HCT116 (cell line): ENCODE measurements at regions not wholly inside any gene's neighbourhood (a gene's known extent, or its start where the extent isn't known, plus 50 kb on each side); places are given as distances from the start of the nearest gene placed in this dataset.
A peak's percentile ranks its signal among the peaks of the same experiment; 100 is the strongest.

Source experiments
- ATAC-seq: fragments of 200-7000 bp; cut with Tn5 transposase; 2 replicates; pipeline ENCODE4 v1.9.1; 2020; ENCODE audit warnings: mild to moderate bottlenecking, moderate library complexity
- BruUV-seq: library from RNA; stranded (reverse); fragments of 400-500 nt; replicated peaks from 2 replicates; lab custom pipeline; 2021; lab: Mats Ljungman, UMichigan
- CTCF ChIA-PET: fragments of 300-600 bp; sonication (Branson Sonifier 250); formaldehyde crosslinking; loops from one replicate; lab custom pipeline; 2021; ENCODE audit warnings: antibody characterized with exemption; lab: Charles Lee
- POLR2A ChIA-PET: fragments of 300-600, 350-600 bp; sonication (Branson Sonifier 250); formaldehyde crosslinking; loops from one replicate; lab custom pipeline; 2021; ENCODE audit warnings: antibody characterized with exemption; lab: Charles Lee
- RAD21 ChIA-PET, 2 experiments: fragments of 300-600 bp; sonication (Branson Sonifier 250); formaldehyde crosslinking; loops; one replicate each; lab custom pipeline; 2023; ENCODE audit warnings: low total read pairs in 2 of 2; ENCODE audit not compliant: uncharacterized antibody in 2 of 2, unreplicated experiment in 2 of 2, low non-redundant PET in 1 of 2; lab: Charles Lee
- DNase-seq: peaks from one replicate; pipeline ENCODE4 v3.0.0-alpha.2; 2010; ENCODE audit warnings: low read depth, low spot score
- H2AFZ ChIP-seq: fragments of 200-600 bp; shearing (Covaris generic), sonication (generic); 2 replicates; pipeline ENCODE4 v1.6.1; 2017; ENCODE audit warnings: low read depth, mixed run types, mixed read lengths, antibody characterized with exemption, low read length; ENCODE audit not compliant: poor library complexity, severe bottlenecking
- H3K27ac ChIP-seq: 2 replicates; pipeline ENCODE4 v1.5.1; 2012; ENCODE audit warnings: low read depth, low read length
- H3K27me3 ChIP-seq: fragments of 200-600 bp; sonication (generic); 2 replicates; pipeline ENCODE4 v1.6.1; 2016; ENCODE audit warnings: mixed run types, low read length, mixed read lengths; ENCODE audit not compliant: insufficient read depth
- H3K36me3 ChIP-seq, 2 experiments: fragments of 200-500 bp in 1 of 2; fragments of 200-600 bp in 1 of 2; sonication (Bioruptor generic) in 1 of 2; sonication (generic) in 1 of 2; 2 replicates each; pipeline versions ENCODE4 v1.5.1 to v1.6.1; 2014 to 2016; ENCODE audit warnings: low read length in 2 of 2, inconsistent platforms in 1 of 2, mixed read lengths in 1 of 2, mixed run types in 1 of 2; ENCODE audit not compliant: insufficient read depth in 2 of 2, control insufficient read depth in 1 of 2
- H3K4me1 ChIP-seq, 2 experiments: fragments of 200-600 bp in 1 of 2; sonication (generic) in 1 of 2; 2 replicates each; pipeline versions ENCODE4 v1.5.1 to v1.6.1; 2012 to 2017; ENCODE audit warnings: low read length in 2 of 2, inconsistent platforms in 1 of 2, mild to moderate bottlenecking in 1 of 2, mixed read lengths in 1 of 2, mixed run types in 1 of 2, moderate library complexity in 1 of 2; ENCODE audit not compliant: insufficient read depth in 2 of 2, control insufficient read depth in 1 of 2
- H3K4me2 ChIP-seq: fragments of 200-600 bp; sonication (generic); 2 replicates; pipeline ENCODE4 v1.6.1; 2017; ENCODE audit warnings: mixed run types, low read length, mixed read lengths
- H3K4me3 ChIP-seq, 2 experiments: fragments of 200-600 bp in 1 of 2; sonication (generic) in 1 of 2; replicated peaks in 1 of 2; 2 replicates each; pipeline ENCODE4 v1.5.1; 2011 to 2016; ENCODE audit warnings: low read length in 2 of 2, control low read depth in 1 of 2, low read depth in 1 of 2, mild to moderate bottlenecking in 1 of 2, mixed read lengths in 1 of 2, mixed run types in 1 of 2
- H3K79me2 ChIP-seq: fragments of 200-600 bp; sonication (generic); 2 replicates; pipeline ENCODE4 v1.6.1; 2017; ENCODE audit warnings: mild to moderate bottlenecking, mixed run types, low read length, moderate library complexity, mixed read lengths; ENCODE audit not compliant: insufficient read depth
- H3K9ac ChIP-seq: fragments of 200-600 bp; sonication (generic); 2 replicates; pipeline ENCODE4 v1.6.1; 2016; ENCODE audit warnings: low read length, mixed read lengths
- H3K9me2 ChIP-seq: fragments of 200-600 bp; sonication (generic), shearing (Covaris generic); 2 replicates; pipeline ENCODE4 v1.6.1; 2017; ENCODE audit warnings: mixed run types, mild to moderate bottlenecking, moderate library complexity; ENCODE audit not compliant: insufficient read depth
- H3K9me3 ChIP-seq, 2 experiments: fragments of 200-500 bp in 1 of 2; fragments of 200-600 bp in 1 of 2; sonication (Bioruptor generic) in 1 of 2; sonication (generic) in 1 of 2; 2 replicates each; pipeline ENCODE4 v1.6.1; 2014 to 2017; ENCODE audit warnings: low read length in 2 of 2, mixed read lengths in 2 of 2, inconsistent platforms in 1 of 2, low read depth in 1 of 2, mild to moderate bottlenecking in 1 of 2, mixed run types in 1 of 2, moderate library complexity in 1 of 2; ENCODE audit not compliant: control insufficient read depth in 1 of 2, insufficient read depth in 1 of 2
- H4K20me1 ChIP-seq: fragments of 200-600 bp; sonication (generic), shearing (Covaris generic); 2 replicates; pipeline ENCODE4 v1.6.1; 2017; ENCODE audit warnings: mixed run types, mild to moderate bottlenecking, moderate library complexity; ENCODE audit not compliant: insufficient read depth
- CBX3 ChIP-seq: IDR thresholded peaks from 2 replicates; pipeline ENCODE4 v1.6.1; 2012; ENCODE audit warnings: low read depth
- EGR1 ChIP-seq: IDR thresholded peaks from 2 replicates; pipeline ENCODE4 v1.6.1; 2012; ENCODE audit warnings: low read depth
- EZH2 ChIP-seq: fragments of 200-600 bp; sonication (generic); IDR thresholded peaks from 2 replicates; pipeline ENCODE4 v1.6.1; 2017; ENCODE audit warnings: antibody characterized with exemption, mixed run types
- EZH2phosphoT487 ChIP-seq: fragments of 200-600 bp; IDR thresholded peaks from 2 replicates; pipeline ENCODE4 v1.6.1; 2018; ENCODE audit warnings: antibody characterized with exemption, borderline replicate concordance
- FOSL1 ChIP-seq: IDR thresholded peaks from 2 replicates; pipeline ENCODE4 v1.6.1; 2012; ENCODE audit warnings: low read depth
- JUND ChIP-seq: IDR thresholded peaks from 2 replicates; pipeline ENCODE4 v1.6.1; 2012
- POLR2A ChIP-seq: IDR thresholded peaks from 2 replicates; pipeline ENCODE4 v1.7.0; 2011; ENCODE audit warnings: borderline replicate concordance; ENCODE audit not compliant: insufficient read depth, insufficient read length; ENCODE audit errors: extremely low read depth
- POLR2AphosphoS5 ChIP-seq: IDR thresholded peaks from 2 replicates; pipeline ENCODE4 v1.6.1; 2011; ENCODE audit warnings: mild to moderate bottlenecking, low read depth, low read length, moderate library complexity
- RAD21 ChIP-seq: IDR thresholded peaks from 2 replicates; pipeline ENCODE4 v1.6.1; 2012; ENCODE audit warnings: low read depth, mild to moderate bottlenecking
- SIN3A ChIP-seq: IDR thresholded peaks from 2 replicates; pipeline ENCODE4 v1.6.1; 2012; ENCODE audit warnings: low read depth
- SRF ChIP-seq: IDR thresholded peaks from 2 replicates; pipeline ENCODE4 v1.6.1; 2012; ENCODE audit warnings: low read depth
- TCF7L2 ChIP-seq: IDR thresholded peaks from 2 replicates; pipeline ENCODE4 v1.7.0; 2011; ENCODE audit warnings: borderline replicate concordance, inconsistent platforms; ENCODE audit not compliant: insufficient read depth, insufficient read length; ENCODE audit errors: extremely low read depth
- YY1 ChIP-seq: IDR thresholded peaks from 2 replicates; pipeline ENCODE4 v1.6.1; 2011; ENCODE audit warnings: low read length, low read depth, moderate library complexity, mild to moderate bottlenecking; ENCODE audit not compliant: insufficient replicate concordance; ENCODE audit errors: extremely low read depth
- ZNF274 ChIP-seq: fragments of 200-500 bp; sonication (Bioruptor generic); IDR thresholded peaks from 2 replicates; pipeline ENCODE4 v1.6.1; 2014; ENCODE audit warnings: mild to moderate bottlenecking, low read depth, low read length, inconsistent platforms
- intact Hi-C: fragments of 100-400 bp; cut with micrococcal nuclease; formaldehyde crosslinking; loops from 2 replicates; pipeline ENCODE4 v1.10.0; 2022
- TF ChIP-seq, protein P1 (sequence below): IDR thresholded peaks from 2 replicates; pipeline ENCODE4 v1.6.1; 2012
- TF ChIP-seq, protein P2 (sequence below), 3 experiments: fragments of 200-600 bp in 1 of 3; sonication (generic) in 1 of 3; IDR thresholded peaks in 2 of 3; conservative IDR thresholded peaks in 1 of 3; 2 replicates each; pipeline ENCODE4 v1.5.1; 2012 to 2017; ENCODE audit warnings: low read depth in 2 of 3, low read length in 2 of 3, antibody characterized with exemption in 1 of 3, borderline replicate concordance in 1 of 3, control low read depth in 1 of 3, mild to moderate bottlenecking in 1 of 3, mixed read lengths in 1 of 3, mixed run types in 1 of 3, moderate library complexity in 1 of 3; ENCODE audit not compliant: insufficient read depth in 1 of 3
- TF ChIP-seq, protein P3 (sequence below): IDR thresholded peaks from 2 replicates; pipeline ENCODE4 v1.6.1; 2011; ENCODE audit warnings: mild to moderate bottlenecking, low read length, moderate library complexity; ENCODE audit not compliant: insufficient replicate concordance; ENCODE audit errors: extremely low read depth

DNA sequence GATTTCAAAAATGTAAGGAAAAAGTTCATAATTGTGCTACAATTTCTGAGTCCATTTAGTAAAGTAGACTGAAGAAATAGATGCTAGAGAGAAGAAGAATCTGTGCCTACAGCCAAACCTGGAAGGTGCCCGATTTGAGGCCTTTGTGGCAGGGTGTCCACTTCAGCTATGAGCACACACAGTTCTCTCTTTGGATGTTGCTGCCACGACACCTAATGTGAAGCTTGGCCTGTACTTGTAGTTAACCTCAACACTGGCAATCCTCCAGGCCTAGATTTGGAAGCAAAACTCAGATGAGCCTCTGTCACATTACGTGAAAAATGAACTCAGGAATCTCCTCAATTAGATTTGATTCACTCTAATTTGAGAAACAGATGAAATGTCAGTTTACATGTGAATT lies 90.1 kb upstream of the LRP1B start:
- no peak for DNase-seq
- no peaks in the 10 kb centered on the region for H3K36me3 ChIP-seq
- BruUV-seq, result no TSS peak
- ATAC-seq, result no peak
- no peaks in the 10 kb centered on the region for H4K20me1 ChIP-seq
- no peaks in the 10 kb centered on the region for H3K9me3 ChIP-seq
- no peak overlapping the region for H3K27ac ChIP-seq
- intact Hi-C loops, result no loop called here
- TF ChIP-seq, protein P1, sequence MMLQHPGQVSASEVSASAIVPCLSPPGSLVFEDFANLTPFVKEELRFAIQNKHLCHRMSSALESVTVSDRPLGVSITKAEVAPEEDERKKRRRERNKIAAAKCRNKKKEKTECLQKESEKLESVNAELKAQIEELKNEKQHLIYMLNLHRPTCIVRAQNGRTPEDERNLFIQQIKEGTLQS, result no peak
- TF ChIP-seq POLR2A, result no peak
- no peak for TF ChIP-seq RAD21
- no peak for TF ChIP-seq SIN3A
- no peaks in the 10 kb centered on the region for H3K79me2 ChIP-seq
- ChIA-PET RAD21 (no interaction called here), POLR2A (no interaction called here), CTCF (no interaction called here)
- no peaks in the 10 kb centered on the region for H3K9me2 ChIP-seq
- H3K4me3 ChIP-seq, result no peak overlapping the region
- H3K4me1 ChIP-seq, result peaks cover 0 to 6% of the 10 kb centered on the region in 2 experiments; a peak in 1 of 4 replicates
- H2AFZ ChIP-seq, result peak overlapping the region; percentile 50
- H3K27me3 ChIP-seq, result no peaks in the 10 kb centered on the region
- no peak overlapping the region for H3K4me2 ChIP-seq
- H3K9ac ChIP-seq, result no peak overlapping the region

DNA sequence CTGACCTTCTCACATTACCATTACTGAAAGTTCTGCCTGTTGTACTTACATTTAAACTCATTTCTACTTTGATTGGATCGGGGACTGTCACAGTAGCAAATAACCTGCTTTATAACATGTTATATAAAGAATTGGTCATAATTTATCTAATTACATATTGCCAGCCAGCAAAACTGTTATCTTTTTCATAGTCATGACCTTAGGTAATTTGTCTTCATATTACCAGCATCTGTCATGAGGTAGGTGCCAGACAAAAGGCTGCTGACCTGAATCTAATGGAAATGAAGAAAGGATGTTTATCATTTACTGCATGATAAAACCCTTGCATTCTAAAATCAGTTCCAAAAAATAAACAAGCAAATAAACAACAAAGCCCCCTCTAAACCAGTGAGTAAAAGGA lies 89.4 kb upstream of the LRP1B start:
- H3K27ac ChIP-seq, result no peak overlapping the region
- no peaks in the 10 kb centered on the region for H3K79me2 ChIP-seq
- H3K4me1 ChIP-seq, result peaks cover 0 to 6% of the 10 kb centered on the region in 2 experiments; a peak in 1 of 4 replicates
- no peak overlapping the region for H3K4me3 ChIP-seq
- no peaks in the 10 kb centered on the region for H3K27me3 ChIP-seq
- ATAC-seq, result no peak
- intact Hi-C loops, result no loop called here
- DNase-seq, result no peak
- no peak overlapping the region for H3K9ac ChIP-seq
- no peaks in the 10 kb centered on the region for H3K36me3 ChIP-seq
- H3K4me2 ChIP-seq, result no peak overlapping the region
- ChIA-PET POLR2A (no interaction called here), RAD21 (no interaction called here), CTCF (no interaction called here)
- no peaks in the 10 kb centered on the region for H3K9me2 ChIP-seq
- no peaks in the 10 kb centered on the region for H3K9me3 ChIP-seq
- BruUV-seq, result no TSS peak
- H2AFZ ChIP-seq, result no peak overlapping the region
- H4K20me1 ChIP-seq, result no peaks in the 10 kb centered on the region
- no peak for TF ChIP-seq FOSL1
- TF ChIP-seq SRF, result no peak
- TF ChIP-seq, protein P2, sequence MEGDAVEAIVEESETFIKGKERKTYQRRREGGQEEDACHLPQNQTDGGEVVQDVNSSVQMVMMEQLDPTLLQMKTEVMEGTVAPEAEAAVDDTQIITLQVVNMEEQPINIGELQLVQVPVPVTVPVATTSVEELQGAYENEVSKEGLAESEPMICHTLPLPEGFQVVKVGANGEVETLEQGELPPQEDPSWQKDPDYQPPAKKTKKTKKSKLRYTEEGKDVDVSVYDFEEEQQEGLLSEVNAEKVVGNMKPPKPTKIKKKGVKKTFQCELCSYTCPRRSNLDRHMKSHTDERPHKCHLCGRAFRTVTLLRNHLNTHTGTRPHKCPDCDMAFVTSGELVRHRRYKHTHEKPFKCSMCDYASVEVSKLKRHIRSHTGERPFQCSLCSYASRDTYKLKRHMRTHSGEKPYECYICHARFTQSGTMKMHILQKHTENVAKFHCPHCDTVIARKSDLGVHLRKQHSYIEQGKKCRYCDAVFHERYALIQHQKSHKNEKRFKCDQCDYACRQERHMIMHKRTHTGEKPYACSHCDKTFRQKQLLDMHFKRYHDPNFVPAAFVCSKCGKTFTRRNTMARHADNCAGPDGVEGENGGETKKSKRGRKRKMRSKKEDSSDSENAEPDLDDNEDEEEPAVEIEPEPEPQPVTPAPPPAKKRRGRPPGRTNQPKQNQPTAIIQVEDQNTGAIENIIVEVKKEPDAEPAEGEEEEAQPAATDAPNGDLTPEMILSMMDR (IDR thresholded peaks at IDR 0.05 in 2 of 3, conservative IDR thresholded peaks at IDR 0.05 in 1 of 3; ENCODE audit: borderline replicate concordance in 1 of 3, insufficient read depth in 1 of 3, low read depth in 2 of 3, low read length in 2 of 3), result no peak
- no peak for TF ChIP-seq EGR1
- TF ChIP-seq RAD21, result no peak
- TF ChIP-seq YY1, result no peak
- TF ChIP-seq POLR2A, result no peak
- no peak for TF ChIP-seq POLR2AphosphoS5
- TF ChIP-seq, protein P3, sequence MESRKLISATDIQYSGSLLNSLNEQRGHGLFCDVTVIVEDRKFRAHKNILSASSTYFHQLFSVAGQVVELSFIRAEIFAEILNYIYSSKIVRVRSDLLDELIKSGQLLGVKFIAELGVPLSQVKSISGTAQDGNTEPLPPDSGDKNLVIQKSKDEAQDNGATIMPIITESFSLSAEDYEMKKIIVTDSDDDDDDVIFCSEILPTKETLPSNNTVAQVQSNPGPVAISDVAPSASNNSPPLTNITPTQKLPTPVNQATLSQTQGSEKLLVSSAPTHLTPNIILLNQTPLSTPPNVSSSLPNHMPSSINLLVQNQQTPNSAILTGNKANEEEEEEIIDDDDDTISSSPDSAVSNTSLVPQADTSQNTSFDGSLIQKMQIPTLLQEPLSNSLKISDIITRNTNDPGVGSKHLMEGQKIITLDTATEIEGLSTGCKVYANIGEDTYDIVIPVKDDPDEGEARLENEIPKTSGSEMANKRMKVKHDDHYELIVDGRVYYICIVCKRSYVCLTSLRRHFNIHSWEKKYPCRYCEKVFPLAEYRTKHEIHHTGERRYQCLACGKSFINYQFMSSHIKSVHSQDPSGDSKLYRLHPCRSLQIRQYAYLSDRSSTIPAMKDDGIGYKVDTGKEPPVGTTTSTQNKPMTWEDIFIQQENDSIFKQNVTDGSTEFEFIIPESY, result no peak
- no peak for TF ChIP-seq JUND
- TF ChIP-seq EZH2phosphoT487, result no peak
- TF ChIP-seq, protein P1, result no peak
- TF ChIP-seq TCF7L2, result no peak
- no peak for TF ChIP-seq ZNF274
- TF ChIP-seq CBX3, result no peak
- no peak for TF ChIP-seq SIN3A
- no peak for TF ChIP-seq EZH2
